Breast epithelium (tissue), 4 donors: ENCODE measurements at regions not wholly inside any gene's neighbourhood (a gene's known extent, or its start where the extent isn't known, plus 50 kb on each side); places are given as distances from the start of the nearest gene placed in this dataset.
A peak's percentile ranks its signal among the peaks of the same experiment; 100 is the strongest.

ENCODE experiments used
- DNase-seq, 2 donors: peaks; one replicate each; pipeline ENCODE4 v3.0.0-alpha.2; 2019; ENCODE audit warnings: low spot score in 2 of 2
- H3K27ac ChIP-seq, 2 donors: fragments of 200-600 bp; sonication (generic) in 1 of 2; one replicate each; pipeline ENCODE4 v1.5.1; 2016 to 2019; ENCODE audit warnings: mild to moderate bottlenecking in 1 of 2
- H3K27me3 ChIP-seq, 2 donors: fragments of 200-600 bp; sonication (generic) in 1 of 2; one replicate each; pipeline versions ENCODE4 v1.5.1 to v1.6.0; 2017 to 2019; ENCODE audit warnings: control low read depth in 1 of 2, mild to moderate bottlenecking in 1 of 2
- H3K36me3 ChIP-seq: fragments of 200-600 bp; one replicate; pipeline ENCODE4 v1.5.1; 2019
- H3K4me1 ChIP-seq, 2 donors: fragments of 200-600 bp; sonication (generic); one replicate each; pipeline ENCODE4 v1.5.1; 2016 to 2019; ENCODE audit warnings: control low read depth in 1 of 2
- H3K4me3 ChIP-seq, 3 donors: fragments of 200-600 bp; sonication (generic); 1 replicate in 2 of 3; 2 replicates in 1 of 3; pipeline ENCODE4 v1.5.1; 2016 to 2019; ENCODE audit warnings: mild to moderate bottlenecking in 3 of 3, moderate library complexity in 2 of 3
- H3K9me3 ChIP-seq, 2 donors: fragments of 200-600 bp; sonication (generic) in 1 of 2; one replicate each; pipeline ENCODE4 v1.5.1; 2016 to 2019; ENCODE audit warnings: control low read depth in 1 of 2
- POLR2A ChIP-seq: fragments of 450-650 bp; IDR thresholded peaks from one replicate; pipeline ENCODE4 v1.6.1; 2016; ENCODE audit warnings: antibody characterized with exemption, mild to moderate bottlenecking, moderate library complexity
- POLR2AphosphoS5 ChIP-seq, 3 donors: sonication (generic); formaldehyde crosslinking; IDR thresholded peaks; one replicate each; pipeline ENCODE4 v1.6.1; 2017; ENCODE audit warnings: antibody characterized with exemption in 3 of 3
- intact Hi-C: fragments of 100-400 bp; cut with DNase I; formaldehyde crosslinking; loops from one replicate; pipeline ENCODE4 v1.15.1; 2023; ENCODE audit warnings: low total_unique reads
- TF ChIP-seq, protein P1 (sequence below), 3 donors: fragments of 450-650 bp; IDR thresholded peaks; one replicate each; pipeline ENCODE4 v1.5.1; 2016 to 2017; ENCODE audit warnings: antibody characterized with exemption in 3 of 3, mild to moderate bottlenecking in 3 of 3, moderate library complexity in 3 of 3

DNA sequence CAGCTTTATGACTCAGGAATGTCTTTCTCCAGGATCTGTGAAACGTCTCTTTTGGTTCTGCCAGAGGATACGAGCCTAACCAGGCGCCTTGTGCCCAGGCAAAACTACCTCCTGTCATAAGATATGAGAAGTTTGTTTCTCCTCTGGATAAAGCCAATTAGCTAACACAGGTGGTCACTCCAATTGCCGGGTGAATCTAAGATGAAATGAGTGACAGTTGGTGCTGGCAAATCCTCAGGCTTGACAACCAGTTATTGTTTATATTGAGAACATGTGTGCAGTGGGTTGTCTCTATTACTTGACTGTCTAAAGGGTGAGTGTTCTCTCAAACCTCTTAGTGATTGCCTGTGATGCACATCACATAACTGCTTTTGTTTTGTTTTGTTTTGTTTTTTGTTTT is 449.1 kb downstream of the XPNPEP1 start:
- H3K4me3 ChIP-seq, result no peak overlapping the region
- DNase-seq, result no peak
- no peaks in the 10 kb centered on the region for H3K9me3 ChIP-seq
- no peak overlapping the region for H3K27ac ChIP-seq
- no peak for TF ChIP-seq POLR2AphosphoS5 (IDR thresholded peaks at IDR 0.05)
- TF ChIP-seq, protein P1, sequence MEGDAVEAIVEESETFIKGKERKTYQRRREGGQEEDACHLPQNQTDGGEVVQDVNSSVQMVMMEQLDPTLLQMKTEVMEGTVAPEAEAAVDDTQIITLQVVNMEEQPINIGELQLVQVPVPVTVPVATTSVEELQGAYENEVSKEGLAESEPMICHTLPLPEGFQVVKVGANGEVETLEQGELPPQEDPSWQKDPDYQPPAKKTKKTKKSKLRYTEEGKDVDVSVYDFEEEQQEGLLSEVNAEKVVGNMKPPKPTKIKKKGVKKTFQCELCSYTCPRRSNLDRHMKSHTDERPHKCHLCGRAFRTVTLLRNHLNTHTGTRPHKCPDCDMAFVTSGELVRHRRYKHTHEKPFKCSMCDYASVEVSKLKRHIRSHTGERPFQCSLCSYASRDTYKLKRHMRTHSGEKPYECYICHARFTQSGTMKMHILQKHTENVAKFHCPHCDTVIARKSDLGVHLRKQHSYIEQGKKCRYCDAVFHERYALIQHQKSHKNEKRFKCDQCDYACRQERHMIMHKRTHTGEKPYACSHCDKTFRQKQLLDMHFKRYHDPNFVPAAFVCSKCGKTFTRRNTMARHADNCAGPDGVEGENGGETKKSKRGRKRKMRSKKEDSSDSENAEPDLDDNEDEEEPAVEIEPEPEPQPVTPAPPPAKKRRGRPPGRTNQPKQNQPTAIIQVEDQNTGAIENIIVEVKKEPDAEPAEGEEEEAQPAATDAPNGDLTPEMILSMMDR (IDR thresholded peaks at IDR 0.05), result no peak
- TF ChIP-seq POLR2A, result no peak
- intact Hi-C loops, result no loop called here
- no peaks in the 10 kb centered on the region for H3K36me3 ChIP-seq
- no peaks in the 10 kb centered on the region for H3K4me1 ChIP-seq
- H3K27me3 ChIP-seq, result no peaks in the 10 kb centered on the region

DNA sequence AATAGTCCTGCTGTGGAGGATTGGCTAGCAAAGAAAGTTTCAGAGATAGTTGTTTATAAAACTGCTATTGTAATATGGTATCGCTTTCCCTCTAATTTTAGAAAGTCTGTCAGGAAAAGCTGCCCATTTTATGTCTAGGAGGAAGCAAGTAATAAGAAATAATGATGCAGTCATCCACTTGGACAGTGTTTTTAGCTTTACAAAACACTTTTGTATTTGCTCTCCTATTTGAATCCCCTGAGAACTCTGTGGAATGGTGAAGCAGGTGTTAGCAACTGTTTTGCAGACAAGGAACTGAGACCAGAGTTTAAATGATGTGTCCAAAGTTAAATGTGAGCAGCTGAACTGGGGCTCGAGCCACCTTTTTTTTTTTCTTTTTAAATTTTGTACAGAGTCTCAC is 455.8 kb downstream of the XPNPEP1 start:
- Histone ChIP-seq H3K27ac (no peak overlapping the region), H3K4me1 (no peaks in the 10 kb centered on the region), H3K9me3 (no peaks in the 10 kb centered on the region), H3K4me3 (no peak overlapping the region), H3K36me3 (no peaks in the 10 kb centered on the region), H3K27me3 (no peaks in the 10 kb centered on the region)
- intact Hi-C loops, result no loop called here
- no peak for DNase-seq
- TF ChIP-seq POLR2A (no peak), POLR2AphosphoS5 (IDR thresholded peaks at IDR 0.05) (no peak)
- TF ChIP-seq, protein P1 (IDR thresholded peaks at IDR 0.05), result no peak

DNA sequence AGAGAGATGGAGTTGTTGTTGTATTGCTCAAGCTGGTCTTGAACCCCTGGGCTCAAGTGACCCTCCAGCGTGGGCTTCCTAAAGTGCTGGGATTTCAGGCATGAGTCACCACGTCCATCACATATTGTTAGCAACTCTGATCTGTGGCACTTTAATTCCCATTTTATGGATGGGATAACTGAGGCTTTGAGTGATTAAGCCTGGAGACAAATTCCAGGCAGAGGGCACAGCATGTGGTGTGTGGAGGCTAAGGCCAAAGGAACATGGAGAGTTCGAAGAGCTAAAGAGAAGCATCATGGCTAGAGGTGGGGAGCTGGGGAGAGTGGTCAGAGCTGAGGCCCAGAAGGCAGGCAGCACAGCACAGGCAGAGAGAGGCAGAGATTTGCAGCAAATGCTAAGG is 458.4 kb downstream of the XPNPEP1 start:
- no peaks in the 10 kb centered on the region for H3K27me3 ChIP-seq
- intact Hi-C loops, result no loop called here
- TF ChIP-seq, protein P1 (IDR thresholded peaks at IDR 0.05), result no peak
- TF ChIP-seq POLR2AphosphoS5 (IDR thresholded peaks at IDR 0.05), result no peak
- H3K4me3 ChIP-seq, result no peak overlapping the region
- no peaks in the 10 kb centered on the region for H3K4me1 ChIP-seq
- H3K36me3 ChIP-seq, result no peaks in the 10 kb centered on the region
- H3K27ac ChIP-seq, result no peak overlapping the region
- DNase-seq, result no peak
- no peaks in the 10 kb centered on the region for H3K9me3 ChIP-seq

DNA sequence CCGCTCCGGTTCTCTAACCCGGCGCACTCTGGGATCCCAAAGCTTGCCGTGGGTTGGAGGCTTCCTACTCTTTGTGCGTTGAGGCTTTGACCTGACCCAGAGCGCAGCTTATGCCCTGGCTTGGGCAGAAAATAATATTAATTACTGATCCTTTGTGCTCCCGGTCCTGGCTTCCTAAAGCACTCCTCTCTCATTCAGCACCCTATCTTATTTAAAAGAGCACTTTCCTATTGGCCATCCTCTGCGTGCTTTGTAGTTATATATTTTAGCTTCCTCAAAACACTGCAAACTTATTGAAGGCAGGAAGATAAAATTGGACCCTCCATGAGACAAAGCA is 466.0 kb downstream of the XPNPEP1 start:
- peaks cover 0 to 30% of the 10 kb centered on the region in 2 donors for H3K27me3 ChIP-seq
- H3K4me3 ChIP-seq, result peak overlapping the region in 1 of 3 donors; percentile 31

DNA sequence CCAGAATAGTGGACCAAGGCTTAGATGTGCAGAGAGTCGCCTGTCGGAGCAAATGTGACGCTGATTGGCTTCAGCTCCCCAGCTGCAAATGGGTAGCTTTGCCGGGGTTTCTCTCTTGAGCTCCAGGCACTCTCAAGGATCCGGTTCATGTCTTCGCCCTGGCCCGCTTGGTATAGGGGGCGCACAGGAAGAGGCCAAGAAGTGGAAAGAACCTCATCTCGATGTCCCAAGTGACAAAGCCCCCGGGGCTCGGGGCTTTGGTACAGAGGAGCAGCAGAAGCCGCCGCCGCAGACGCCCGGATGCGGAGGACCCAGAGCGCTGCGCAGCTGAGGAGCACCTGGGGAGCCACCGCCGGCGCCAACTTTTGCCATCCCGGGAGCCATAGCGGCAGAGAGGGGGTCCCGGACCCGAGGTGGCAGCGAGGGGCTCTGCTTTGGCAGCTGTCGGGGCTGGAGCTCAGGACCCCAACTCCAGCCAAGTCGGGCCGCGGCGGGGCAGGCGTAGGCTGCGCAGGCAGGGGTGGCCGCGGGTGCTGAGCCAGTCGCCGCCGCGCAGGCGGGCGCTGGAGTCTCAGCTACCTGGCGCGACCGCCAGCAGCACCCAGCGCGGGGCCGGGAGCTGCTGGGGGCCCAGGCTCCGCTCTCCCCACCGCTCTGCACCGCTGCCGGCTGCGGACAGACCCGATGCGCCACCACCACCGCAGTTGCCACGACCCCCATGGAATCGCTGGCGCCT is 466.6 kb downstream of the XPNPEP1 start:
- Histone ChIP-seq H3K27ac (no peak overlapping the region), H3K36me3 (no peaks in the 10 kb centered on the region), H3K27me3 (peaks cover 0 to 30% of the 10 kb centered on the region in 2 donors), H3K4me3 (peak overlapping the region in 1 of 3 donors; percentile 31), H3K9me3 (peaks cover 0 to 10% of the 10 kb centered on the region in 2 donors), H3K4me1 (no peaks in the 10 kb centered on the region)
- intact Hi-C loops, result no loop called here
- TF ChIP-seq, protein P1 (IDR thresholded peaks at IDR 0.05), result no peak
- TF ChIP-seq POLR2A, result no peak
- no peak for TF ChIP-seq POLR2AphosphoS5 (IDR thresholded peaks at IDR 0.05)
- no peak for DNase-seq

More for the DNA sequence above, 466.0 kb downstream of the XPNPEP1 start:
- TF ChIP-seq POLR2A (no peak), POLR2AphosphoS5 (IDR thresholded peaks at IDR 0.05) (no peak)
- TF ChIP-seq, protein P1 (IDR thresholded peaks at IDR 0.05), result no peak
- DNase-seq, result no peak
- Histone ChIP-seq H3K27ac (no peak overlapping the region), H3K4me1 (no peaks in the 10 kb centered on the region), H3K9me3 (peaks cover 0 to 10% of the 10 kb centered on the region in 2 donors), H3K36me3 (no peaks in the 10 kb centered on the region)
- intact Hi-C loops, result no loop called here
